ENCODE measurements at regions not wholly inside any gene's neighbourhood (a gene's known extent, or its start where the extent isn't known, plus 50 kb on each side); places are given as distances from the start of the nearest gene placed in this dataset.

- no peaks in the 10 kb centered on the region for H3K27me3 ChIP-seq (replicated peaks; ENCODE audit: insufficient read depth)
- DNase-seq (ENCODE audit: low spot score) = no peak
- TF ChIP-seq POLR2AphosphoS5 (IDR thresholded peaks at IDR 0.05) = no peak
- TF ChIP-seq CTCF (IDR thresholded peaks at IDR 0.05) = no peak
- TF ChIP-seq POLR2A (IDR thresholded peaks at IDR 0.05) = no peak
- H3K36me3 ChIP-seq = no peaks in the 10 kb centered on the region
- intact Hi-C loops (cut with DNase I) = no loop called here
- H3K9me3 ChIP-seq = no peaks in the 10 kb centered on the region
- no peaks in the 10 kb centered on the region for H3K4me1 ChIP-seq (replicated peaks)
- WGBS = 82% methylated on average over 2 of the region's 2 CpGs
- H3K4me3 ChIP-seq = no peak overlapping the region
- no peak overlapping the region for H3K27ac ChIP-seq
Measured at GRCh38 chr13:50682966-50683365, 160.5 kb downstream of the DLEU7 start.

GRCh38 chr13:50684366-50684765 lies 159.1 kb downstream of the DLEU7 start:
- intact Hi-C loops (cut with DNase I) = no loop called here
- H3K4me1 ChIP-seq (replicated peaks) = no peaks in the 10 kb centered on the region
- 99% methylated on average over 3 of the region's 3 CpGs for WGBS
- TF ChIP-seq POLR2A (IDR thresholded peaks at IDR 0.05) (no peak), POLR2AphosphoS5 (IDR thresholded peaks at IDR 0.05) (no peak), CTCF (IDR thresholded peaks at IDR 0.05) (no peak)
- H3K9me3 ChIP-seq = no peaks in the 10 kb centered on the region
- H3K4me3 ChIP-seq = no peak overlapping the region
- DNase-seq (ENCODE audit: low spot score) = no peak
- no peak overlapping the region for H3K27ac ChIP-seq
- H3K36me3 ChIP-seq = no peaks in the 10 kb centered on the region
- H3K27me3 ChIP-seq (replicated peaks; ENCODE audit: insufficient read depth) = no peaks in the 10 kb centered on the region

GRCh38 chr13:50685491-50685890 lies 158.0 kb downstream of the DLEU7 start:
- TF ChIP-seq CTCF (IDR thresholded peaks at IDR 0.05) (no peak), POLR2A (IDR thresholded peaks at IDR 0.05) (no peak), POLR2AphosphoS5 (IDR thresholded peaks at IDR 0.05) (no peak)
- WGBS = 45% methylated on average over 3 of the region's 3 CpGs

GRCh38 chr13:50685956-50686355 lies 157.5 kb downstream of the DLEU7 start:
- H3K27ac ChIP-seq = no peak overlapping the region
- 67% methylated on average over 5 of the region's 5 CpGs for WGBS

More at GRCh38 chr13:50685491-50685890, 158.0 kb downstream of the DLEU7 start:
- no peaks in the 10 kb centered on the region for H3K4me1 ChIP-seq (replicated peaks)
- H3K27ac ChIP-seq = no peak overlapping the region
- peak; percentile 14 for DNase-seq (ENCODE audit: low spot score)
- intact Hi-C loops (cut with DNase I) = no loop called here
- H3K9me3 ChIP-seq = no peaks in the 10 kb centered on the region
- no peaks in the 10 kb centered on the region for H3K27me3 ChIP-seq (replicated peaks; ENCODE audit: insufficient read depth)
- H3K4me3 ChIP-seq = no peak overlapping the region
- no peaks in the 10 kb centered on the region for H3K36me3 ChIP-seq

More at GRCh38 chr13:50685956-50686355, 157.5 kb downstream of the DLEU7 start:
- Histone ChIP-seq H3K27me3 (replicated peaks; ENCODE audit: insufficient read depth) (no peaks in the 10 kb centered on the region), H3K4me1 (replicated peaks) (no peaks in the 10 kb centered on the region), H3K36me3 (no peaks in the 10 kb centered on the region), H3K4me3 (no peak overlapping the region), H3K9me3 (no peaks in the 10 kb centered on the region)
- DNase-seq (ENCODE audit: low spot score) = no peak
- TF ChIP-seq POLR2AphosphoS5 (IDR thresholded peaks at IDR 0.05) = no peak
- no peak for TF ChIP-seq POLR2A (IDR thresholded peaks at IDR 0.05)
- no peak for TF ChIP-seq CTCF (IDR thresholded peaks at IDR 0.05)
- intact Hi-C loops (cut with DNase I) = no loop called here

Measured in prostate gland (tissue), 2 donors.